ENCODE measurements at regions not wholly inside any gene's neighbourhood (a gene's known extent, or its start where the extent isn't known, plus 50 kb on each side); places are given as distances from the start of the nearest gene placed in this dataset.

GRCh38 chr3:63070476-63070810, 195.2 kb upstream of the CADPS start:
- TF ChIP-seq POLR2A (IDR thresholded peaks at IDR 0.05) (no peak), EP300 (IDR thresholded peaks at IDR 0.05) (no peak)
- TF ChIP-seq, protein P1, sequence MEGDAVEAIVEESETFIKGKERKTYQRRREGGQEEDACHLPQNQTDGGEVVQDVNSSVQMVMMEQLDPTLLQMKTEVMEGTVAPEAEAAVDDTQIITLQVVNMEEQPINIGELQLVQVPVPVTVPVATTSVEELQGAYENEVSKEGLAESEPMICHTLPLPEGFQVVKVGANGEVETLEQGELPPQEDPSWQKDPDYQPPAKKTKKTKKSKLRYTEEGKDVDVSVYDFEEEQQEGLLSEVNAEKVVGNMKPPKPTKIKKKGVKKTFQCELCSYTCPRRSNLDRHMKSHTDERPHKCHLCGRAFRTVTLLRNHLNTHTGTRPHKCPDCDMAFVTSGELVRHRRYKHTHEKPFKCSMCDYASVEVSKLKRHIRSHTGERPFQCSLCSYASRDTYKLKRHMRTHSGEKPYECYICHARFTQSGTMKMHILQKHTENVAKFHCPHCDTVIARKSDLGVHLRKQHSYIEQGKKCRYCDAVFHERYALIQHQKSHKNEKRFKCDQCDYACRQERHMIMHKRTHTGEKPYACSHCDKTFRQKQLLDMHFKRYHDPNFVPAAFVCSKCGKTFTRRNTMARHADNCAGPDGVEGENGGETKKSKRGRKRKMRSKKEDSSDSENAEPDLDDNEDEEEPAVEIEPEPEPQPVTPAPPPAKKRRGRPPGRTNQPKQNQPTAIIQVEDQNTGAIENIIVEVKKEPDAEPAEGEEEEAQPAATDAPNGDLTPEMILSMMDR (IDR thresholded peaks at IDR 0.05), result no peak

Measured in tibial nerve (tissue), 4 donors.